ENCODE measurements at regions not wholly inside any gene's neighbourhood (a gene's known extent, or its start where the extent isn't known, plus 50 kb on each side); places are given as distances from the start of the nearest gene placed in this dataset.

DNA sequence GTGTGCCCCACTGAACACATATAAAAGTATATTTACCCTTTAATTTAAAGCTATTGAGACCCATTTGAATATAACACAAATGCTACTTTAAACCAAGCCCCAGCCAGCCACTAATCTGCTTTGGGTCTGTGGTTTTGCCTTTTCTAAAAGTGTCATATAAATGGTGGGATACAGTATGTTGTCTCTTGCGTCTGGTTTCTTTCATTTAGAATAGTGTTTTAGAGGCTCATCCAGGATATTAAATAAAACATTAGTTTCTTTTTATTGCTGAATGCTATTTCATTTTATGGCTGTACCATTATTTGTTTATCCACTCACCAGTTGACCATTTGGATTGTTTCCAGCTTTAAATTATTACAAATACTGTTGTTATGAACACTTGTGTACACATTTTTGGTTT is 290.5 kb upstream of the SORL1-AS1 start:
- no peak for DNase-seq
- WGBS, 2 donors: 100% methylated on average over 1 of the region's 1 CpG
- no peaks in the 10 kb centered on the region for H3K36me3 ChIP-seq
- H3K27me3 ChIP-seq: no peaks in the 10 kb centered on the region
- peak overlapping the region in 1 of 4 donors; percentile 70 for H3K27ac ChIP-seq
- TF ChIP-seq, protein P1, sequence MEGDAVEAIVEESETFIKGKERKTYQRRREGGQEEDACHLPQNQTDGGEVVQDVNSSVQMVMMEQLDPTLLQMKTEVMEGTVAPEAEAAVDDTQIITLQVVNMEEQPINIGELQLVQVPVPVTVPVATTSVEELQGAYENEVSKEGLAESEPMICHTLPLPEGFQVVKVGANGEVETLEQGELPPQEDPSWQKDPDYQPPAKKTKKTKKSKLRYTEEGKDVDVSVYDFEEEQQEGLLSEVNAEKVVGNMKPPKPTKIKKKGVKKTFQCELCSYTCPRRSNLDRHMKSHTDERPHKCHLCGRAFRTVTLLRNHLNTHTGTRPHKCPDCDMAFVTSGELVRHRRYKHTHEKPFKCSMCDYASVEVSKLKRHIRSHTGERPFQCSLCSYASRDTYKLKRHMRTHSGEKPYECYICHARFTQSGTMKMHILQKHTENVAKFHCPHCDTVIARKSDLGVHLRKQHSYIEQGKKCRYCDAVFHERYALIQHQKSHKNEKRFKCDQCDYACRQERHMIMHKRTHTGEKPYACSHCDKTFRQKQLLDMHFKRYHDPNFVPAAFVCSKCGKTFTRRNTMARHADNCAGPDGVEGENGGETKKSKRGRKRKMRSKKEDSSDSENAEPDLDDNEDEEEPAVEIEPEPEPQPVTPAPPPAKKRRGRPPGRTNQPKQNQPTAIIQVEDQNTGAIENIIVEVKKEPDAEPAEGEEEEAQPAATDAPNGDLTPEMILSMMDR (IDR thresholded peaks at IDR 0.05): no peak
- TF ChIP-seq POLR2A (IDR thresholded peaks at IDR 0.05): no peak
- H3K4me3 ChIP-seq: no peak overlapping the region
- H3K9me3 ChIP-seq: no peaks in the 10 kb centered on the region
- intact Hi-C loops (cut with DNase I): no loop called here
- H3K4me1 ChIP-seq: peaks cover 0 to 15% (median 8%) of the 10 kb centered on the region in 3 donors

DNA sequence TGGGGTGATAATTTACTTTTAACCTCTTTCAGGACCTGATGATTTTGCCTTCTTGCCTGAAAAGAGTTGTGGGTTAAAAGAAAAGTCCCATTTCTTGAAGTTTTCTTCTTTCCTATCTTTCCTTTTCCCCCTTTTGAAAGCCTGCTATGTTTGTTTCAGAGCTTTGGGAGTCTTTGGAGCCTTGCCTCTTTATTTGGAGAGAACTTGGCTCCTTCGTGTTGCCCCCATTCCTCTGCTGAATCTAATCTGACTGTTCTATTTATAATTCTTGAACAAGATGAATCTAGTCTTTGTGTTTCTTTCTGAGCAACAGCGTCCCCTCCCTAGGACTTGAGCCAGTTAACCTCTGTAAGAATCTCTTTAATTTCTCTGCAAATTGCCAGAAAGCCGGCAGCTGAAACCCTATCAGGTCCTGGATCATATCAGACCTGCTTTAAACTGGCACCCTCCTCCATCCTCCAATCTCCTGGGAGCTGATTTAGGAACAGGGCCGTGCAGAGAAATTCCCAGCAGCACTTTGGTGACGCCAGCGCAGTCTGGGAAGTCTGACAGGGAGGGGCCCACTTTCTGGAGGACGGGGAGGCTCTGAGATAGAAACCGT is 289.1 kb upstream of the SORL1-AS1 start:
- Histone ChIP-seq H3K36me3 (no peaks in the 10 kb centered on the region), H3K27me3 (no peaks in the 10 kb centered on the region), H3K4me1 (peaks cover 0 to 15% (median 8%) of the 10 kb centered on the region in 3 donors), H3K4me3 (peak overlapping the region in 1 of 4 donors; percentile 21), H3K27ac (peak overlapping the region; percentile 19 to 87 (median 69)), H3K9me3 (no peaks in the 10 kb centered on the region)
- TF ChIP-seq, protein P1 (IDR thresholded peaks at IDR 0.05): no peak
- TF ChIP-seq POLR2A (IDR thresholded peaks at IDR 0.05): no peak
- no peak for DNase-seq
- intact Hi-C loops (cut with DNase I): no loop called here
- 46 to 54% methylated on average over 7 of the region's 8 CpGs for WGBS, 2 donors

GRCh38 chr11:121741351-121741760 is 288.6 kb upstream of the SORL1-AS1 start:
- H3K27ac ChIP-seq: peak overlapping the region; percentile 10 to 87 (median 69)
- H3K36me3 ChIP-seq: no peaks in the 10 kb centered on the region
- intact Hi-C loops (cut with DNase I): no loop called here
- no peaks in the 10 kb centered on the region for H3K9me3 ChIP-seq
- peak overlapping the region in 1 of 4 donors; percentile 21 for H3K4me3 ChIP-seq
- 61 to 82% methylated on average over 5 of the region's 5 CpGs for WGBS, 2 donors
- peaks cover 0 to 15% (median 8%) of the 10 kb centered on the region in 3 donors for H3K4me1 ChIP-seq
- no peak for DNase-seq
- no peaks in the 10 kb centered on the region for H3K27me3 ChIP-seq
- TF ChIP-seq, protein P1 (IDR thresholded peaks at IDR 0.05): no peak
- TF ChIP-seq POLR2A (IDR thresholded peaks at IDR 0.05): no peak

- H3K4me1 ChIP-seq: peaks cover 0 to 15% (median 8%) of the 10 kb centered on the region in 3 donors
- H3K4me3 ChIP-seq: no peak overlapping the region
- no peaks in the 10 kb centered on the region for H3K27me3 ChIP-seq
- TF ChIP-seq POLR2A (IDR thresholded peaks at IDR 0.05): no peak
- TF ChIP-seq, protein P1 (IDR thresholded peaks at IDR 0.05): no peak
- H3K9me3 ChIP-seq: no peaks in the 10 kb centered on the region
- H3K27ac ChIP-seq: peak overlapping the region; percentile 10 to 87 (median 69)
- DNase-seq: no peak
- intact Hi-C loops (cut with DNase I): no loop called here
- 59 to 69% methylated on average over 1 of the region's 1 CpG for WGBS, 2 donors
- H3K36me3 ChIP-seq: no peaks in the 10 kb centered on the region
Observed at GRCh38 chr11:121740902-121741301, 288.1 kb upstream of the SORL1-AS1 start.

DNA sequence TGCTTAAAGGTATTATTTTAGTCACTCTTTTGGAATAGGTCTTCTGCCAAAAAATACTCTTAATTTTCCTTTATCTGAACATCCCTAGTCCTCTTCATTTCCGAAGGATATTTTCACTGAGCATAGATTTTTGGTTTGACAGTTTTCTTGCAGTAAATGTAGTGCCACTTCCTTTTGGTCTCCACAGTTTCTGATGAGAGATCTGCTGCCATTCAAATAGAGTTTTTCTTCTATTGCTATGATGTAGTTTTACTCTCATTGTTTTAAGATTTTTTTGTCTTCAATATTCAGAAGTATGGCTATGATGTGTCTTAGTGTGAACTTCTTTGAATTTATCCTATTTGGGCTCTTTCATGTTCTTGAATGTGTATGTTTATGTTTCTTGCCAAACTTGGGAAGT is 281.1 kb upstream of the SORL1-AS1 start:
- no peak for DNase-seq
- intact Hi-C loops (cut with DNase I): no loop called here
- Histone ChIP-seq H3K36me3 (no peaks in the 10 kb centered on the region), H3K4me3 (no peak overlapping the region), H3K27me3 (no peaks in the 10 kb centered on the region), H3K4me1 (no peaks in the 10 kb centered on the region), H3K27ac (no peak overlapping the region), H3K9me3 (no peaks in the 10 kb centered on the region)
- WGBS, 2 donors: 69 to 81% methylated on average over 1 of the region's 1 CpG
- no peak for TF ChIP-seq POLR2A (IDR thresholded peaks at IDR 0.05)
- TF ChIP-seq, protein P1 (IDR thresholded peaks at IDR 0.05): no peak
